GM23248 (cell line): ENCODE measurements at regions not wholly inside any gene's neighbourhood (a gene's known extent, or its start where the extent isn't known, plus 50 kb on each side); places are given as distances from the start of the nearest gene placed in this dataset.

ENCODE experiments used
- EZH2 ChIP-seq: fragments of 200-600 bp; sonication (generic); IDR thresholded peaks from 2 replicates; pipeline ENCODE4 v1.6.1; 2018; ENCODE audit warnings: antibody characterized with exemption, mild to moderate bottlenecking; ENCODE audit not compliant: insufficient read depth, poor library complexity, severe bottlenecking
- EZH2phosphoT487 ChIP-seq: fragments of 200-600 bp; sonication (generic); IDR thresholded peaks from 2 replicates; pipeline ENCODE4 v1.6.1; 2018; ENCODE audit warnings: antibody characterized with exemption, moderate library complexity, mild to moderate bottlenecking, low read depth; ENCODE audit not compliant: insufficient read depth

- TF ChIP-seq EZH2 (no peak), EZH2phosphoT487 (no peak)
Measured at GRCh38 chr6:112413780-112414179, 66.7 kb downstream of the RFPL4B start.
